ENCODE measurements at regions not wholly inside any gene's neighbourhood (a gene's known extent, or its start where the extent isn't known, plus 50 kb on each side); places are given as distances from the start of the nearest gene placed in this dataset.

DNA sequence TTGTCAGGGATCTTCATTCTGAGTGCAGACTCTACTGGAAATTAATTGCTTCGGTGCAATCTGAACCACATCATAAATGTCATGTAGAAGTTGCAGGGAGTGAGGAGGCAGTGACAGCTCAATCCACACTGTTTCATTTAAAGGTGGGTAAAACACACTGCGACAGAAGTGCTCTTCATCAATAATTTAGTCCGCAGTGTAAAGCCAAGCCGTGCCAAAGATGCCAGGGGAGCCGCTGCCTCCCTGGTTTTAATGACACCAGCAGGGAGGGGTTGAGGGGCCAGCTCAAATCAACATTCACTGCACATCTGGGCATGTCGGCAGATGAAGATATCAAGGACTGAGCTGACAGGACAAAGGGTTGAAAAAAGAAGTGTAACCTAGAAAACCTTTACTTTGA lies 305.7 kb upstream of the VRK2 start:
- H3K27ac Mint-ChIP-seq (ENCODE audit: unreplicated experiment): no peak overlapping the region
- no peak overlapping the region for H3K4me3 Mint-ChIP-seq (ENCODE audit: low read depth, unreplicated experiment)
- no TSS peak for BruUV-seq (replicated peaks)
- CTCF ChIA-PET: interaction anchor here (0.7 kb wide), 1 partner anchor 71 kb away, joined by 3 read pairs; no protein-coding TSS in a partner anchor
- intact Hi-C loops (cut with micrococcal nuclease; ENCODE audit: unreplicated experiment): no loop called here
- H3K27me3 Mint-ChIP-seq (ENCODE audit: unreplicated experiment): no peaks in the 10 kb centered on the region
- H3K9me3 Mint-ChIP-seq (ENCODE audit: low read depth, unreplicated experiment): no peaks in the 10 kb centered on the region
- TF ChIP-seq, protein P1, sequence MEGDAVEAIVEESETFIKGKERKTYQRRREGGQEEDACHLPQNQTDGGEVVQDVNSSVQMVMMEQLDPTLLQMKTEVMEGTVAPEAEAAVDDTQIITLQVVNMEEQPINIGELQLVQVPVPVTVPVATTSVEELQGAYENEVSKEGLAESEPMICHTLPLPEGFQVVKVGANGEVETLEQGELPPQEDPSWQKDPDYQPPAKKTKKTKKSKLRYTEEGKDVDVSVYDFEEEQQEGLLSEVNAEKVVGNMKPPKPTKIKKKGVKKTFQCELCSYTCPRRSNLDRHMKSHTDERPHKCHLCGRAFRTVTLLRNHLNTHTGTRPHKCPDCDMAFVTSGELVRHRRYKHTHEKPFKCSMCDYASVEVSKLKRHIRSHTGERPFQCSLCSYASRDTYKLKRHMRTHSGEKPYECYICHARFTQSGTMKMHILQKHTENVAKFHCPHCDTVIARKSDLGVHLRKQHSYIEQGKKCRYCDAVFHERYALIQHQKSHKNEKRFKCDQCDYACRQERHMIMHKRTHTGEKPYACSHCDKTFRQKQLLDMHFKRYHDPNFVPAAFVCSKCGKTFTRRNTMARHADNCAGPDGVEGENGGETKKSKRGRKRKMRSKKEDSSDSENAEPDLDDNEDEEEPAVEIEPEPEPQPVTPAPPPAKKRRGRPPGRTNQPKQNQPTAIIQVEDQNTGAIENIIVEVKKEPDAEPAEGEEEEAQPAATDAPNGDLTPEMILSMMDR (IDR thresholded peaks at IDR 0.05; ENCODE audit: unreplicated experiment): no peak
- H3K36me3 Mint-ChIP-seq (ENCODE audit: insufficient read depth, unreplicated experiment): no peaks in the 10 kb centered on the region
- H3K4me1 Mint-ChIP-seq (ENCODE audit: low read depth, unreplicated experiment): no peaks in the 10 kb centered on the region
- no peak for DNase-seq

- Mint-ChIP-seq H3K27me3 (ENCODE audit: unreplicated experiment) (no peaks in the 10 kb centered on the region), H3K4me1 (ENCODE audit: low read depth, unreplicated experiment) (peaks cover 4% of the 10 kb centered on the region), H3K4me3 (ENCODE audit: low read depth, unreplicated experiment) (no peak overlapping the region), H3K27ac (ENCODE audit: unreplicated experiment) (no peak overlapping the region), H3K36me3 (ENCODE audit: insufficient read depth, unreplicated experiment) (no peaks in the 10 kb centered on the region), H3K9me3 (ENCODE audit: low read depth, unreplicated experiment) (no peaks in the 10 kb centered on the region)
- intact Hi-C loops (cut with micrococcal nuclease; ENCODE audit: unreplicated experiment): no loop called here
- DNase-seq: no peak
- TF ChIP-seq, protein P1 (IDR thresholded peaks at IDR 0.05; ENCODE audit: unreplicated experiment): no peak
- CTCF ChIA-PET: no interaction called here
- BruUV-seq (replicated peaks): no TSS peak
These were observed 293.0 kb upstream of the VRK2 start for GRCh38 chr2:57753636-57754035.

DNA sequence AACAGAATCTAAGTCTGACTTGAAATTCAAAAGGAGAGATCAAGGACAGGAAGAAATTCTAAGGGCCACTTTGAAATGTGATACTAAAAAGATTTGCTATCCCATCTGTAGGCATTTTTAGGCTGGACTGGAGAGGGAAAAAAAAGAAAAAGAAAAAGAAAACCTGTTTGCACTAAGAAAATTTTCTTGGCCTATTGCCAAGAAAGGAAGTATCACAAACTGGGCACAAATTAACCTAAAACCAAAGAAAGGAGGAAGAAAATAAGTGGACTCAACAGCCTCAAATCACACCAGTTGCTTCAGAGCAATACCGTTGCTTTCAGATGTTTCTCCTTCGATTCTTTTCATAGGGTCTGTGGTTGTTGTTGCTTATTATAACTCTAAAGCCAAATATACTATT lies 287.9 kb upstream of the VRK2 start:
- peaks cover 22% of the 10 kb centered on the region for H3K4me1 Mint-ChIP-seq (ENCODE audit: low read depth, unreplicated experiment)
- no peaks in the 10 kb centered on the region for H3K27me3 Mint-ChIP-seq (ENCODE audit: unreplicated experiment)
- intact Hi-C loops (cut with micrococcal nuclease; ENCODE audit: unreplicated experiment): loop anchor here (1.0 to 5.0 kb wide), 2 partner anchors 124 to 690 kb away; no protein-coding TSS in a partner anchor
- TF ChIP-seq, protein P1 (IDR thresholded peaks at IDR 0.05; ENCODE audit: unreplicated experiment): no peak
- no TSS peak for BruUV-seq (replicated peaks)
- H3K36me3 Mint-ChIP-seq (ENCODE audit: insufficient read depth, unreplicated experiment): no peaks in the 10 kb centered on the region
- CTCF ChIA-PET: no interaction called here
- DNase-seq: no peak
- H3K9me3 Mint-ChIP-seq (ENCODE audit: low read depth, unreplicated experiment): no peaks in the 10 kb centered on the region
- peak overlapping the region; percentile 63 for H3K4me3 Mint-ChIP-seq (ENCODE audit: low read depth, unreplicated experiment)
- no peak overlapping the region for H3K27ac Mint-ChIP-seq (ENCODE audit: unreplicated experiment)

DNA sequence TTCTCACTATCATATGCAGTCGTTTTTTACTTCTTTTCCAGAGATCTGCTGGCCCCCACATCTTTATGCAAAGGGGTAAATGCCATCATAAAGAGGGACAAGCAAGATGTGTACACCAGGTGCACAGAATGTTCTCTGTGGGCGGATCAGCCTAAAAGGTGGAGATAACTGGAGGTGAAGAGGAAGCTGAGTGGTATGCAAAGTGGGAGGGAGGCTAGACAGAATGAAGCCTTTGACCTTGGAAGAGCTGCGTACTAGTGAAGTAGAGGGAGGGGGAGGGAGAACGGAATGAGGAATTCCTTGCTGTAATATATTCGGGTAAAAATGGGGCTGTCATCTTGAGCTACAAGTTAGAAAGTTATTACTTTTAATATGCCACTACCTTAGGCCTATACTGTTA lies 287.5 kb upstream of the VRK2 start:
- TF ChIP-seq, protein P1 (IDR thresholded peaks at IDR 0.05; ENCODE audit: unreplicated experiment): no peak
- CTCF ChIA-PET: interaction anchor here (0.7 to 2.3 kb wide), 3 partner anchors 38 to 689 kb away, joined by 4 to 35 read pairs (median 5); no protein-coding TSS in a partner anchor
- intact Hi-C loops (cut with micrococcal nuclease; ENCODE audit: unreplicated experiment): loop anchor here (1.0 to 5.0 kb wide), 2 partner anchors 123 to 689 kb away; no protein-coding TSS in a partner anchor
- no peaks in the 10 kb centered on the region for H3K27me3 Mint-ChIP-seq (ENCODE audit: unreplicated experiment)
- no peaks in the 10 kb centered on the region for H3K9me3 Mint-ChIP-seq (ENCODE audit: low read depth, unreplicated experiment)
- no TSS peak for BruUV-seq (replicated peaks)
- peak overlapping the region; percentile 63 for H3K4me3 Mint-ChIP-seq (ENCODE audit: low read depth, unreplicated experiment)
- H3K4me1 Mint-ChIP-seq (ENCODE audit: low read depth, unreplicated experiment): peaks cover 22% of the 10 kb centered on the region
- no peak for DNase-seq
- H3K27ac Mint-ChIP-seq (ENCODE audit: unreplicated experiment): no peak overlapping the region
- no peaks in the 10 kb centered on the region for H3K36me3 Mint-ChIP-seq (ENCODE audit: insufficient read depth, unreplicated experiment)

Measured in Calu3 (cell line).